ENCODE measurements at regions not wholly inside any gene's neighbourhood (a gene's known extent, or its start where the extent isn't known, plus 50 kb on each side); places are given as distances from the start of the nearest gene placed in this dataset.

DNA sequence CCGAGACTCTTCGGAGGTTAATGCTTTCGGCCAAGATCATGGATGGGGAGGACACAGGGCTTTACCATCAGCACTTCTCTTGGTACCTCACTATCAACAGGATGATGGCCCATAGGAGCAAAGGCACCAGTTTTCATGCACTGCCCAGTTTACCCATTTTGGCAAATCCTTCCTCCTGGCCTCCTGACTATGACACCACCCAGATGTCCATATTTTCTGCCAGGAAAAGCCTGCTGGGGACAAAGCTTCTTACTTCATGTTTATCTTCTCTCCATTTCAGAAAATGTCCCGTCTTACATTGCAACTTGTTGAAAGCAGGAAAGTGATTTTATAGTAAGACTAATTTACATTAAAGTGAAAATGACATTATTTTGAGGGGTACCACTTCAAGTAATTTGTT lies 61.4 kb upstream of the GAS1 start:
- Histone ChIP-seq H3T11ph (ENCODE audit: low read length) (no peak overlapping the region), H3K9me3 (ENCODE audit: control insufficient read depth, low read depth, low read length) (no peaks in the 10 kb centered on the region), H2BK20ac (ENCODE audit: low read depth, low read length, poor library complexity, severe bottlenecking) (no peak overlapping the region), H3K18ac (ENCODE audit: insufficient read length, low read depth, low read length) (no peak overlapping the region), H4K8ac (replicated peaks; ENCODE audit: insufficient read length, low read depth, low read length) (no peak overlapping the region), H2BK12ac (ENCODE audit: insufficient read length, low read depth, low read length) (no peak overlapping the region), H3K23me2 (ENCODE audit: insufficient read length, low read depth, low read length, poor library complexity, severe bottlenecking) (no peaks in the 10 kb centered on the region), H3K4me1 (ENCODE audit: insufficient read depth, low read length) (no peaks in the 10 kb centered on the region), H3K23ac (ENCODE audit: insufficient read length, low read depth, low read length) (no peak overlapping the region), H2BK120ac (ENCODE audit: low read depth, low read length, poor library complexity, severe bottlenecking) (no peak overlapping the region), H4K91ac (ENCODE audit: insufficient read length, low read depth, low read length) (no peak overlapping the region), H3K27me3 (ENCODE audit: insufficient read depth, low read length) (no peaks in the 10 kb centered on the region), H2BK15ac (ENCODE audit: low read depth, low read length) (no peak overlapping the region), H3K9ac (ENCODE audit: extremely low read depth, insufficient read length, low read length) (no peak overlapping the region), H4K5ac (ENCODE audit: insufficient read length, low read depth, low read length) (no peak overlapping the region), H2AK5ac (ENCODE audit: insufficient read length, low read length) (no peak overlapping the region), H4K20me1 (ENCODE audit: control insufficient read depth, insufficient read depth, insufficient read length) (no peaks in the 10 kb centered on the region), H3K27ac (ENCODE audit: insufficient read length, low read depth, low read length) (no peak overlapping the region), H3K56ac (ENCODE audit: insufficient read length, low read depth, low read length) (no peak overlapping the region), H3K4me2 (ENCODE audit: insufficient read depth, insufficient read length, low read length) (no peak overlapping the region), H3K14ac (ENCODE audit: insufficient read depth, low read length) (no peak overlapping the region), H2BK5ac (ENCODE audit: insufficient read length, low read length) (no peak overlapping the region), H3K4ac (ENCODE audit: low read depth, low read length) (no peak overlapping the region), H3K79me1 (ENCODE audit: insufficient read depth, low read depth, low read length, poor library complexity, severe bottlenecking) (no peaks in the 10 kb centered on the region), H3K79me2 (ENCODE audit: insufficient read depth, low read length) (no peaks in the 10 kb centered on the region), H2AFZ (ENCODE audit: low read length) (no peak overlapping the region)
- TF ChIP-seq, protein P1, sequence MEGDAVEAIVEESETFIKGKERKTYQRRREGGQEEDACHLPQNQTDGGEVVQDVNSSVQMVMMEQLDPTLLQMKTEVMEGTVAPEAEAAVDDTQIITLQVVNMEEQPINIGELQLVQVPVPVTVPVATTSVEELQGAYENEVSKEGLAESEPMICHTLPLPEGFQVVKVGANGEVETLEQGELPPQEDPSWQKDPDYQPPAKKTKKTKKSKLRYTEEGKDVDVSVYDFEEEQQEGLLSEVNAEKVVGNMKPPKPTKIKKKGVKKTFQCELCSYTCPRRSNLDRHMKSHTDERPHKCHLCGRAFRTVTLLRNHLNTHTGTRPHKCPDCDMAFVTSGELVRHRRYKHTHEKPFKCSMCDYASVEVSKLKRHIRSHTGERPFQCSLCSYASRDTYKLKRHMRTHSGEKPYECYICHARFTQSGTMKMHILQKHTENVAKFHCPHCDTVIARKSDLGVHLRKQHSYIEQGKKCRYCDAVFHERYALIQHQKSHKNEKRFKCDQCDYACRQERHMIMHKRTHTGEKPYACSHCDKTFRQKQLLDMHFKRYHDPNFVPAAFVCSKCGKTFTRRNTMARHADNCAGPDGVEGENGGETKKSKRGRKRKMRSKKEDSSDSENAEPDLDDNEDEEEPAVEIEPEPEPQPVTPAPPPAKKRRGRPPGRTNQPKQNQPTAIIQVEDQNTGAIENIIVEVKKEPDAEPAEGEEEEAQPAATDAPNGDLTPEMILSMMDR (conservative IDR thresholded peaks at IDR 0.05) = no peak
- Mint-ChIP-seq H3K27me3 (ENCODE audit: low read depth) (no peaks in the 10 kb centered on the region), H3K4me3 (no peak overlapping the region), H3K4me1 (no peaks in the 10 kb centered on the region), H3K27ac (no peak overlapping the region), H3K9me3 (no peaks in the 10 kb centered on the region; a peak in 1 of 5 replicates), H3K36me3 (ENCODE audit: insufficient read depth in 1 of 3, low read depth in 3 of 3) (no peaks in the 10 kb centered on the region)
- no CpG with 5 or more reads among the region's 4 CpGs for WGBS (ENCODE audit: extremely low coverage, insufficient read length, low lambda C conversion rate)
- DNase-seq = no peak
